NAMALWA (cell line): ENCODE measurements at regions not wholly inside any gene's neighbourhood (a gene's known extent, or its start where the extent isn't known, plus 50 kb on each side); places are given as distances from the start of the nearest gene placed in this dataset.
"Not testable (repeated sequence)": the region's sequence is repeated elsewhere in the genome, so short reads cannot be mapped to it uniquely, and the experiment has no call there.

Experiments
- DNase-seq: peaks from one replicate; pipeline ENCODE4 v3.0.0-alpha.2; 2015; ENCODE audit warnings: low spot score

DNA sequence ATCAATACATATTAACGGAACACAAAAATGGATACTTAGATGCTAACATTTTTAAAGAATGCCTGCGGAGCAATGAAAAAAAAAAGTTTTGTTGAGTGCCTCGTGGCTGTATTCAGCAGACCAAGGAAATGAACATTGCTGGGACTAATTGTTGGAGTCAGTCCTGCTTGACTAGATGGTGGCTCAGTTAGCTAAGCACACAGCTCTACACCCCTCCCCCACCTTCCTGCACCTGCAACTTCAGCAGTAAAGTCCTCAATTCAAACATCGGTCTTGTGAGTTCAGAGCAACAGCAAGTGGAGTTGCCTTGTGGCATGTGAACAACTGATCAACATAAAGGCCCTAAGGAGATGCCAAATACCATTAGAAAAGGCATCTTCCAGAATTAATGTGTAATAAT lies 326.0 kb upstream of the NPSR1 start:
- DNase-seq: no peak

DNA sequence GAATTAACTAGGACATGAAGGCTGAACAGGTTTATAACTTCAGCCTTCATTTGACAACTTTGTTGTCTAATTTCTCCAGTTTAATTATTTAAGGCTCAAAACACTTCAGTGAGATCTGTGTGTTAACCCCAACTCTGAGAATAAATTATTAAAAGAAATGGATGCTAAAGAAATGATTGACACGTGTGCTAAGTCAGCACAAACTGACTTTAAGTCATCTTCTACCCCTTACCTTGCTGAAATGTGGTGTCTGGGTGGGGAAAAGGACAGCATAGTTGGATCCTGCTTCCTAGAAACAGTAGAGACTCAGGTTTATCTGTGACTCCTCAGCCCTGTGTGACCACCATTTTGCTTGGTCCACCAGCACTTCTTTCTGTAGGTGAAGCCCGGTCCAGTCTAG lies 324.8 kb upstream of the NPSR1 start:
- no peak for DNase-seq

GRCh38 chr7:34333925-34334324 lies 324.1 kb upstream of the NPSR1 start:
- no peak for DNase-seq

GRCh38 chr7:34337163-34337562 lies 320.9 kb upstream of the NPSR1 start:
- DNase-seq: no peak

DNA sequence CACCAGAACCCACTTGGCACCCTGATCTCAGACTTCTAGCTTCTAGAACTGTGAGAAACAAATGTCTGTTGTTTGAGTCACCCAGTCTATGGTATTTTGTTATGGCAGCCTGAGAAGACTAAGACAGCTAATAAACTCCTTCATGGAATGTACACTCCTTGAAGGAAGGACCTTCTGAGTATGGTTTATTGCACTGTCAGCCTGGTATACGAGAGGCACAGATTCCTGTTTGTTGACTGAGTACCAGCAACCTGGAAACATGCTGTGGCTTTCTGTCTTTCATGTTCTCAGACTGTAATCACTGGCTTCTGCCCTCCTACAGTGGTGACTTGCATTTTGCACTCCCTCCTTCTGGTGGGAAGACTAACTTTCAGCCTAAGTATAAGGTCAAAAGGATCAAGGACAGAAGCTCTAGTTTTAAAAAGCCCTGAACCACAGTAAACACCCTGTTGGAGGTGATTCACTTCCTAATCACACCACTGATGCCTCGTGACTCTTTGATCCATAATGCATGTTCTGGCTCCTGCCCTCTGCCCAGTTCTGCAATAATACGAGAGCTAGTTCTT lies 319.0 kb upstream of the NPSR1 start:
- DNase-seq: no peak

- DNase-seq: no peak
Measured at GRCh38 chr7:34341326-34341725, 316.7 kb upstream of the NPSR1 start.

- no peak for DNase-seq
Measured at GRCh38 chr7:34342387-34342786, 315.6 kb upstream of the NPSR1 start.

DNA sequence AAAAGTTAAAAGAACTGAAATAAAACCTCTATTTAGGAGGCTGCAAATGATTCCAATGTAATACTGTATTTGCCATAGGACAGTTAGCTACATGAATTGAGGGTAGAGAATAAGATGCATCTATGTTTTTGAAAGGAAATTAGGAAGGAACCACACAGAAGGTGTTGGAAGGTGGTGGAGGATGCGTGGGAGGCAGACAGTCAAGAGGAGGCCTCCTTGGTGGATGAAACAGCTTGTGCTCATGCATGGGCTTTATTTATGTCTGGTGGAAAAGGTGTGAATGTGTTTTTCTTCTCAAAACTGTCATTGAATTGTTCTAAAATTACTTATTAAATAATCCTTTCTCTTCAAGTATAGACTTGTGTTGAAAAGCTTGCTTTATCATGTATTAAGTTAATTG lies 314.4 kb upstream of the NPSR1 start:
- no peak for DNase-seq

GRCh38 chr7:34354011-34354410 lies 304.0 kb upstream of the NPSR1 start:
- no peak for DNase-seq

- no peak for DNase-seq
Measured at GRCh38 chr7:34354899-34355298, 303.1 kb upstream of the NPSR1 start.

DNA sequence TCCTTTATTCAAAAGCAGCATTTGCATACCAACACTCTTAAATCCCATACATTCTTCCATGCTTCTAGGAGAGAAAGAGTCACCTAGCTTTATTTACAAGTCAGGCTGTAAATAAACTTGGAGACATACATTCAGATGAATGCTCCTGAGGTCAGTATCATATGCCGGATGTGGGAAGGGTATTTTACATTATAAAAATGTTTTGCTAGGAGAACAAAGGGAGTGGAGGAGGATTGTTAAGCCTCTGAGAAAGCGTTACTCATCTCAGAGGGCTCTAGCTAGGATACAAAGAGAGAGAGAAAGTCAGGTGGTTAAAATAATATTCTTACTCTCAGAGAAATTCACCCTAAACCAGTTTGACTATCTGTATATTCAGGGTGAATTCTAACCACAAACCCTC lies 300.9 kb upstream of the NPSR1 start:
- DNase-seq: no peak

DNA sequence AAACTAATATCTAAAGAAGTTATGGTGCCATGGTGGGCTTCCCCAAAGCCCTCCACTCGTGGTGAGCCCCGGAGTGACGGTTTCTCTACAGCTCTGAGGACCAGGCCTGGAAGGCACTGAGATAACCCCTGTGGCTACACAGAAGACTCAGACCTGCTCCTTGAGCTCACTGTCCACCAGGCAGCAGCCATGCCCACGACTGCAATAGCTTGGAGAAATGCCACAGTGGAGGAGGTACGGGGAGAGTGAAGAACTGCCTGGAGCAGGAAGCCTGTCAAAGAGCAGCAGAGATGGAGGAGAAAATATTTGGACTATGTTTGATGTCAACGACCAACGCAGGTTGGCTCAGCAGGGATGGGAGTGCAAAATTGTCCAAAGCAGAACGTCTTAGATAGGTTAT lies 300.1 kb upstream of the NPSR1 start:
- no peak for DNase-seq

- not testable (repeated sequence) for DNase-seq
Measured at GRCh38 chr7:34358578-34358977, 299.4 kb upstream of the NPSR1 start.

- no peak for DNase-seq
Measured at GRCh38 chr7:34361663-34362250, 296.3 kb upstream of the NPSR1 start.

DNA sequence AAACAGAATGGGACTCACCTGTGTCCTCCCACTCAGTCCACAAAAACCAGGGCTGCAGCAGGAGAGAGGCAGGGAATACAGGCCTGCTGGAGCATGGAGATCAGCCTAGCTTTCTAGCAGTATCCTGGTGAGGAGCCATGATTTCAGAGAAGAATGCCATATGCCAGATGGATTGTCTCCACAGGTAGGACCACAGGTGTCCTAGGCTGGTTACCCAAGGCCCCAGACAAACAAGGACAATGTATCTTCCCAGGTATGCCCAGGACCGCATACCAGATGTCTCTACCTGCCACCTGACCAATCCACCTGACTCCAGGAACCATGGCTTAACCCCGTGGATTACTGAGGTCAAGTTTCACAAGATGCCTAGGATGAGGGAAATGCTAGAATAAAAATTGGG lies 295.4 kb upstream of the NPSR1 start:
- no peak for DNase-seq

DNA sequence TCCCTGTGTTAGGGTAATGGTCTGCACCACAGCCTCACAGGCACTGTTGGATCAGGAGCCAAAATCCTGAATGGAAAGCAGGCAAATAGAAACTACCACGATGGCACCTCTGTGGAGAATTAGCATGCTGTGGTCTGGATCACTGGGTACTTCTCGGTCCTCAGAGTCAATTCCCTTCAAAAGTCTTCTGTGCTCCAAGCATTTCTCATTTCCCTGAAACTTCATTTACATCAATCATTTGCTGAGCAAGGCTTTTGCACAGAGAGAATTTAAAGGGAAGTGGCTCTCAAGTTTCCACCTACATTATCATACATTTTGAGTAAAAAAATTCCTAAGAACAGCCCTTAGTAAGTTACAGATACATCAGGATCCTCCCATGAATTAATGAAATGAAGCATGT lies 293.9 kb upstream of the NPSR1 start:
- no peak for DNase-seq

- no peak for DNase-seq
Measured at GRCh38 chr7:34365011-34365410, 293.0 kb upstream of the NPSR1 start.

DNA sequence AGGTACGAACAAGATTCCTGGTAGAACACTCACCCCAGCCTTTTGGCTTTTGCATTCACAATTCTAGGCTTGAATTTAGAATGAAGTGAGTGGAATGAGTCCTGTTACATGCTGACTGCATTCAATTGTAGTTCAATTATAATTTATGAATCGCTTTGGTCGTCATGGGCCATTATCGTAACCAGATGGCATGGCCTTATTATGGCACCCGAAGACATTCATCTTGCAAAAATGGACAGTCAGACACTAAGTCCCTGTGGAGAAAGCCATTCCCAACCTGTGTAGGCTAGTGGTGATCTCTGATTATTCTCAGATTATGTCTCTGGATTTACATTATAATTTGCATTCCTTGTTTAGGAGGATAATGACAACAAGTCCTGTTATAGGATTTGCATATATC lies 292.4 kb upstream of the NPSR1 start:
- DNase-seq: no peak

- DNase-seq: no peak
Measured at GRCh38 chr7:34371922-34372321, 286.1 kb upstream of the NPSR1 start.

- no peak for DNase-seq
Measured at GRCh38 chr7:34373940-34374339, 284.1 kb upstream of the NPSR1 start.

GRCh38 chr7:34382166-34382893 lies 275.7 kb upstream of the NPSR1 start:
- no peak for DNase-seq

GRCh38 chr7:34385384-34385783 lies 272.6 kb upstream of the NPSR1 start:
- no peak for DNase-seq

DNA sequence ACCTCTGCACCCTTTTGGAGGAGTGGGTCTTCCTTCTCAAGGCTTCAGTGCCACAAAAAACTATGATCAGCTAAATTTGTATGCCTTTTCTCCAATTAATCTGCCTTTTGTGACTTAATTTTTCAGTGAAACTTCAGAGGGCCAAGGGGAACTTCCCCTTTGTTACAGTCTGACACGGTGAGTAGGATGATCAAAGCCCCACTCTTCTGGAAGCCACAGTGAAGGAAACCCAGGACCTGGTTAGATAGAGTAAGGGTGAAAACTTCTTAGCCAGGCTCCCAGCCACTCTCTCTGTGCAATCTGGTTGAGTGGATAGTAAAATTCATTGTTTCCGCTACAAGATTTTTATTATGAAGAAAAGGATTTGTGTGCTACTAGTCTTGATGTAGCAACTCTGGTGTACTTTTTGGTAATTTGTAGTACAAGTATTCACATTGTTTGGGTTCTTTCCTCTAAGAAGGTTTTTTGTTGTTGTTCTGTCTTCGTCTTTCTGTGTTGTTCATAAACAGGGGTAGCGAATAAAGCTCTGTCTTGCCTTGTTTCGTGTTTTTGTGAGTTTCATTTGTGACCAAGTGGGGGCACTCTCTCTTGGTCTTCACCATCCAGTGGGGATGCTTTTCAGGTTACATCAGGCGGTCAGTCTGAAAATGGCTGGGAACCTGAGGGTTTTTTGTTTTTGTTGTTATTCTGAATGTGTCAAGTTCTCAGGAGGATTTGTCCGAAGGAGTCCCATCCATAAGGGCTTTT lies 268.5 kb upstream of the NPSR1 start:
- no peak for DNase-seq
